GM12878 (cell line): ENCODE measurements at regions not wholly inside any gene's neighbourhood (a gene's known extent, or its start where the extent isn't known, plus 50 kb on each side); places are given as distances from the start of the nearest gene placed in this dataset.

ENCODE experiments used
- ATAC-seq: fragments of 200-7000 bp; cut with Tn5 transposase; 3 replicates; pipeline ENCODE4 v1.9.1; 2020; ENCODE audit warnings: mild to moderate bottlenecking, moderate library complexity
- BruUV-seq: library from RNA; stranded (reverse); fragments of 400-500 nt; replicated peaks from 2 replicates; lab custom pipeline; 2021; lab: Mats Ljungman, UMichigan
- CTCF ChIA-PET: fragments of 300-600 bp; sonication (Branson Sonifier 250); formaldehyde crosslinking; extraction: SDS; loops from one replicate; lab custom pipeline; 2021; ENCODE audit warnings: inconsistent platforms; lab: Yijun Ruan, JAX
- POLR2A ChIA-PET: fragments of 350-600 bp; formaldehyde crosslinking; extraction: SDS; loops from one replicate; lab custom pipeline; 2021; ENCODE audit warnings: inconsistent platforms; lab: Charles Lee
- RAD21 ChIA-PET: fragments of 300-600 bp; sonication (Branson Sonifier 250); formaldehyde crosslinking; loops from one replicate; lab custom pipeline; 2023; ENCODE audit warnings: antibody characterized with exemption; ENCODE audit not compliant: unreplicated experiment; lab: Charles Lee
- SMC1A ChIA-PET: fragments of 300-600 bp; sonication (Branson Sonifier 250); formaldehyde crosslinking; loops from one replicate; lab custom pipeline; 2023; ENCODE audit not compliant: unreplicated experiment, uncharacterized antibody; lab: Charles Lee
- DNase-seq: peaks from one replicate; pipeline ENCODE4 v3.0.0-alpha.2; 2011; ENCODE audit warnings: low read depth, low spot score
- FAIRE-seq: peaks from 3 replicates; lab custom pipeline; 2011; peaks lifted over from hg19 to GRCh38; lab: Jason Lieb, UNC
- H2AFZ ChIP-seq: 2 replicates; pipeline ENCODE4 v1.6.0; 2011; ENCODE audit warnings: low read depth, low read length, control low read depth; ENCODE audit not compliant: control insufficient read depth
- H3K27ac ChIP-seq: 2 replicates; pipeline ENCODE4 v1.5.1; 2011; ENCODE audit warnings: control low read depth; ENCODE audit not compliant: control insufficient read depth, insufficient read depth
- H3K27me3 ChIP-seq, 2 experiments: replicated peaks in 1 of 2; 2 replicates each; pipeline versions ENCODE4 v1.6.0 to v1.6.1; 2011; ENCODE audit warnings: low read length in 1 of 2; ENCODE audit not compliant: control insufficient read depth in 2 of 2, insufficient read depth in 2 of 2
- H3K36me3 ChIP-seq, 2 experiments: 2 replicates each; pipeline ENCODE4 v1.5.1; 2011; ENCODE audit warnings: low read length in 1 of 2; ENCODE audit not compliant: control insufficient read depth in 2 of 2, insufficient read depth in 2 of 2
- H3K4me1 ChIP-seq: 2 replicates; pipeline ENCODE4 v1.6.1; 2011; ENCODE audit warnings: mild to moderate bottlenecking, low read length, moderate library complexity, mixed read lengths; ENCODE audit not compliant: control insufficient read depth, insufficient read depth
- H3K4me2 ChIP-seq: 2 replicates; pipeline ENCODE4 v1.6.0; 2011; ENCODE audit warnings: control low read depth; ENCODE audit not compliant: control insufficient read depth, insufficient read depth
- H3K4me3 ChIP-seq: fragments of 200-600 bp; sonication (generic); 2 replicates; pipeline ENCODE4 v1.5.1; 2016
- H3K79me2 ChIP-seq: 2 replicates; pipeline ENCODE4 v1.6.0; 2011; ENCODE audit warnings: low read length; ENCODE audit not compliant: control insufficient read depth, insufficient read depth
- H3K9ac ChIP-seq: 2 replicates; pipeline ENCODE4 v1.8.0; 2011; ENCODE audit warnings: low read length, control low read depth, mixed read lengths; ENCODE audit not compliant: control insufficient read depth, insufficient read depth
- H3K9me3 ChIP-seq: replicated peaks from 3 replicates; pipeline ENCODE4 v1.5.1; 2011; ENCODE audit warnings: mild to moderate bottlenecking, low read length; ENCODE audit not compliant: control insufficient read depth, insufficient read depth
- H4K20me1 ChIP-seq: 2 replicates; pipeline ENCODE4 v1.6.0; 2011; ENCODE audit not compliant: control insufficient read depth, insufficient read depth
- IRF4 ChIP-seq: IDR thresholded peaks from 2 replicates; pipeline ENCODE4 v1.6.1; 2011; ENCODE audit warnings: low read depth, low read length
- NR2C2 ChIP-seq: IDR thresholded peaks from 2 replicates; pipeline ENCODE4 v1.6.1; 2011; ENCODE audit warnings: borderline replicate concordance, low read depth; ENCODE audit not compliant: control insufficient read depth, insufficient read length
- SMAD1 ChIP-seq: fragments of 450-650 bp; IDR thresholded peaks from 2 replicates; pipeline ENCODE4 v1.6.1; 2018; ENCODE audit warnings: mild to moderate bottlenecking, low read depth; ENCODE audit not compliant: partially characterized antibody
- WGBS: methylation state at CpG from one replicate; pipeline ENCODE4 v1.1.6; 2016; ENCODE audit warnings: low lambda C conversion rate; ENCODE audit not compliant: insufficient replicate concordance, insufficient coverage; ENCODE audit errors: missing lambda C conversion rate; 5-methylcytosine and 5-hydroxymethylcytosine counted together
- in situ Hi-C: fragments of 300-500 bp; cut with MboI; formaldehyde crosslinking; loops from 9 replicates; pipeline ENCODE4 v1.14.3; 2018; ENCODE audit warnings: mixed read lengths
- intact Hi-C: fragments of 100-400 bp; cut with micrococcal nuclease; formaldehyde crosslinking; loops from one replicate; pipeline ENCODE4 v1.14.2; 2022; ENCODE audit not compliant: unreplicated experiment
- TF ChIP-seq, protein P1 (sequence below): IDR thresholded peaks from 2 replicates; pipeline ENCODE4 v1.6.1; 2011; ENCODE audit warnings: borderline replicate concordance, low read depth, mild to moderate bottlenecking, moderate library complexity, low read length; ENCODE audit not compliant: insufficient read depth, poor library complexity, severe bottlenecking
- TF ChIP-seq, protein P2 (sequence below): fragments of 450-650 bp; IDR thresholded peaks from 2 replicates; pipeline ENCODE4 v1.6.1; 2017; ENCODE audit warnings: low read depth, mild to moderate bottlenecking, moderate library complexity
- TF ChIP-seq, protein P3 (sequence below): fragments of 450-650 bp; IDR thresholded peaks from 2 replicates; pipeline ENCODE4 v1.6.1; 2018; ENCODE audit warnings: mild to moderate bottlenecking, low read depth, moderate library complexity; ENCODE audit not compliant: partially characterized antibody

DNA sequence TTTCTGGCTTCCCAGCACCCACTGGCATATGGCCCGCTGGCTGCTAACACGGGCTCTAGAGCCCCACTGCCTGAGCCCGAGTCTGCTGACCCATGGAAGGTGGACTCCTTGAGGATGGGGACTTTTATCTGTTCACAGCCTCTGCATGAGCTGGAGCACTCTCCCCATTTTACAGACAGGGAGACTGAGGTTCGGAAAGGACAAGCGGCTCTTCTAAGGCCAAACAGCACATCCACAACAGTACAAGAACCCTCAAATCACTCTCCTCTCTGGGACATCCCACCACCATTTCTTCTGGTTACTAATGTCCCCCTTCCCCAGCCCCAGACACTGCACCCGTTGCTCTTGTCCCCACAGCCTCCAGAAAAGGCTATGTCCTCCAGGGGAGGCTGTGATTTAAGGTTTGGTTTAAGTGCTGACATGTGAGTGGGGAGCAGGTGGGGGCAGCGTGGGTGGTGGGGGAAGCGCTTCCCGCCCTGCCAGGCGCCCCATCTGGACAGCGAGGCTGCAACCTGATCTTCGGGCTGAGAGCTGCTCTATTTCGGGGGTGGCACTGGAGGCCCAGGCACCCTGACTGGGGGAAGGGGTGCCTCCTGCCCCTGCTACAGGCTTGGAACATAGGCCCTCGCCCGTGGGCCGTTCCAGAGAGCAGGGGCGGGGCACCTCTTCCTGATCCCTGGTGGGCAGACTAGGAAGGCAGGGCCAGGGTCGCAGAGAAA, 104.8 kb upstream of the WNT4 start:
- H3K27ac ChIP-seq = no peak overlapping the region
- intact Hi-C loops (no loop called here), in situ Hi-C loops (no loop called here)
- RAD21 ChIA-PET = no interaction called here
- H3K27me3 ChIP-seq = peaks cover 0 to 6% of the 10 kb centered on the region in 2 experiments; a peak in 3 of 4 replicates
- H4K20me1 ChIP-seq = 0 out of 2 replicates have a peak, but pooled peaks cover 3% of the 10 kb centered on the region
- H3K4me1 ChIP-seq = no peaks in the 10 kb centered on the region
- no TSS peak for BruUV-seq
- H2AFZ ChIP-seq = no peak overlapping the region
- no peak for DNase-seq
- SMC1A ChIA-PET = no interaction called here
- H3K79me2 ChIP-seq = no peaks in the 10 kb centered on the region
- no peak for TF ChIP-seq NR2C2
- TF ChIP-seq, protein P1, sequence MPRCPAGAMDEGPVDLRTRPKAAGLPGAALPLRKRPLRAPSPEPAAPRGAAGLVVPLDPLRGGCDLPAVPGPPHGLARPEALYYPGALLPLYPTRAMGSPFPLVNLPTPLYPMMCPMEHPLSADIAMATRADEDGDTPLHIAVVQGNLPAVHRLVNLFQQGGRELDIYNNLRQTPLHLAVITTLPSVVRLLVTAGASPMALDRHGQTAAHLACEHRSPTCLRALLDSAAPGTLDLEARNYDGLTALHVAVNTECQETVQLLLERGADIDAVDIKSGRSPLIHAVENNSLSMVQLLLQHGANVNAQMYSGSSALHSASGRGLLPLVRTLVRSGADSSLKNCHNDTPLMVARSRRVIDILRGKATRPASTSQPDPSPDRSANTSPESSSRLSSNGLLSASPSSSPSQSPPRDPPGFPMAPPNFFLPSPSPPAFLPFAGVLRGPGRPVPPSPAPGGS = no peak
- TF ChIP-seq, protein P2, sequence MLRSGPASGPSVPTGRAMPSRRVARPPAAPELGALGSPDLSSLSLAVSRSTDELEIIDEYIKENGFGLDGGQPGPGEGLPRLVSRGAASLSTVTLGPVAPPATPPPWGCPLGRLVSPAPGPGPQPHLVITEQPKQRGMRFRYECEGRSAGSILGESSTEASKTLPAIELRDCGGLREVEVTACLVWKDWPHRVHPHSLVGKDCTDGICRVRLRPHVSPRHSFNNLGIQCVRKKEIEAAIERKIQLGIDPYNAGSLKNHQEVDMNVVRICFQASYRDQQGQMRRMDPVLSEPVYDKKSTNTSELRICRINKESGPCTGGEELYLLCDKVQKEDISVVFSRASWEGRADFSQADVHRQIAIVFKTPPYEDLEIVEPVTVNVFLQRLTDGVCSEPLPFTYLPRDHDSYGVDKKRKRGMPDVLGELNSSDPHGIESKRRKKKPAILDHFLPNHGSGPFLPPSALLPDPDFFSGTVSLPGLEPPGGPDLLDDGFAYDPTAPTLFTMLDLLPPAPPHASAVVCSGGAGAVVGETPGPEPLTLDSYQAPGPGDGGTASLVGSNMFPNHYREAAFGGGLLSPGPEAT = no peak
- TF ChIP-seq IRF4 = no peak
- TF ChIP-seq SMAD1 = no peak
- TF ChIP-seq, protein P3, sequence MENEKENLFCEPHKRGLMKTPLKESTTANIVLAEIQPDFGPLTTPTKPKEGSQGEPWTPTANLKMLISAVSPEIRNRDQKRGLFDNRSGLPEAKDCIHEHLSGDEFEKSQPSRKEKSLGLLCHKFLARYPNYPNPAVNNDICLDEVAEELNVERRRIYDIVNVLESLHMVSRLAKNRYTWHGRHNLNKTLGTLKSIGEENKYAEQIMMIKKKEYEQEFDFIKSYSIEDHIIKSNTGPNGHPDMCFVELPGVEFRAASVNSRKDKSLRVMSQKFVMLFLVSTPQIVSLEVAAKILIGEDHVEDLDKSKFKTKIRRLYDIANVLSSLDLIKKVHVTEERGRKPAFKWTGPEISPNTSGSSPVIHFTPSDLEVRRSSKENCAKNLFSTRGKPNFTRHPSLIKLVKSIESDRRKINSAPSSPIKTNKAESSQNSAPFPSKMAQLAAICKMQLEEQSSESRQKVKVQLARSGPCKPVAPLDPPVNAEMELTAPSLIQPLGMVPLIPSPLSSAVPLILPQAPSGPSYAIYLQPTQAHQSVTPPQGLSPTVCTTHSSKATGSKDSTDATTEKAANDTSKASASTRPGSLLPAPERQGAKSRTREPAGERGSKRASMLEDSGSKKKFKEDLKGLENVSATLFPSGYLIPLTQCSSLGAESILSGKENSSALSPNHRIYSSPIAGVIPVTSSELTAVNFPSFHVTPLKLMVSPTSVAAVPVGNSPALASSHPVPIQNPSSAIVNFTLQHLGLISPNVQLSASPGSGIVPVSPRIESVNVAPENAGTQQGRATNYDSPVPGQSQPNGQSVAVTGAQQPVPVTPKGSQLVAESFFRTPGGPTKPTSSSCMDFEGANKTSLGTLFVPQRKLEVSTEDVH = no peak
- no peak overlapping the region for H3K4me3 ChIP-seq
- CTCF ChIA-PET = no interaction called here
- no peak overlapping the region for H3K9ac ChIP-seq
- POLR2A ChIA-PET = no interaction called here
- no peak for FAIRE-seq
- WGBS = 11% methylated on average over 18 of the region's 18 CpGs
- H3K36me3 ChIP-seq = no peaks in the 10 kb centered on the region
- no peak for ATAC-seq
- no peaks in the 10 kb centered on the region for H3K9me3 ChIP-seq
- H3K4me2 ChIP-seq = no peak overlapping the region
